ENCODE measurements at regions not wholly inside any gene's neighbourhood (a gene's known extent, or its start where the extent isn't known, plus 50 kb on each side); places are given as distances from the start of the nearest gene placed in this dataset.

- TF ChIP-seq, protein P1, sequence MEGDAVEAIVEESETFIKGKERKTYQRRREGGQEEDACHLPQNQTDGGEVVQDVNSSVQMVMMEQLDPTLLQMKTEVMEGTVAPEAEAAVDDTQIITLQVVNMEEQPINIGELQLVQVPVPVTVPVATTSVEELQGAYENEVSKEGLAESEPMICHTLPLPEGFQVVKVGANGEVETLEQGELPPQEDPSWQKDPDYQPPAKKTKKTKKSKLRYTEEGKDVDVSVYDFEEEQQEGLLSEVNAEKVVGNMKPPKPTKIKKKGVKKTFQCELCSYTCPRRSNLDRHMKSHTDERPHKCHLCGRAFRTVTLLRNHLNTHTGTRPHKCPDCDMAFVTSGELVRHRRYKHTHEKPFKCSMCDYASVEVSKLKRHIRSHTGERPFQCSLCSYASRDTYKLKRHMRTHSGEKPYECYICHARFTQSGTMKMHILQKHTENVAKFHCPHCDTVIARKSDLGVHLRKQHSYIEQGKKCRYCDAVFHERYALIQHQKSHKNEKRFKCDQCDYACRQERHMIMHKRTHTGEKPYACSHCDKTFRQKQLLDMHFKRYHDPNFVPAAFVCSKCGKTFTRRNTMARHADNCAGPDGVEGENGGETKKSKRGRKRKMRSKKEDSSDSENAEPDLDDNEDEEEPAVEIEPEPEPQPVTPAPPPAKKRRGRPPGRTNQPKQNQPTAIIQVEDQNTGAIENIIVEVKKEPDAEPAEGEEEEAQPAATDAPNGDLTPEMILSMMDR (conservative IDR thresholded peaks at IDR 0.05), result no peak
- no peak for TF ChIP-seq ZFX (IDR thresholded peaks at IDR 0.05)
These were observed 68.1 kb upstream of the CDK6 start for GRCh38 chr7:92904244-92905131.
